Mesendoderm (in vitro differentiated cells): ENCODE measurements at regions not wholly inside any gene's neighbourhood (a gene's known extent, or its start where the extent isn't known, plus 50 kb on each side); places are given as distances from the start of the nearest gene placed in this dataset.

Experiments
- DNase-seq: peaks from one replicate; pipeline ENCODE4 v3.0.0; 2013
- H2AK5ac ChIP-seq: 2 replicates; pipeline ENCODE4 v1.6.1; 2013; ENCODE audit warnings: low read length, inconsistent platforms
- H2BK120ac ChIP-seq: 2 replicates; pipeline ENCODE4 v1.6.1; 2013; ENCODE audit warnings: low read depth, mild to moderate bottlenecking, low read length, moderate library complexity, mixed read lengths
- H2BK15ac ChIP-seq: replicated peaks from 2 replicates; pipeline ENCODE4 v1.6.1; 2013; ENCODE audit warnings: low read depth, mild to moderate bottlenecking, moderate library complexity
- H2BK5ac ChIP-seq: 2 replicates; pipeline ENCODE4 v1.6.1; 2013; ENCODE audit warnings: low read length, inconsistent platforms
- H3K18ac ChIP-seq: 2 replicates; pipeline ENCODE4 v1.6.1; 2013; ENCODE audit warnings: mild to moderate bottlenecking, low read length, mixed read lengths
- H3K23ac ChIP-seq: one replicate; pipeline ENCODE4 v1.6.1; 2013; ENCODE audit warnings: low read length
- H3K27ac ChIP-seq: 2 replicates; pipeline ENCODE4 v1.5.1; 2013; ENCODE audit warnings: low read depth, mild to moderate bottlenecking, inconsistent platforms, low read length, moderate library complexity
- H3K27me3 ChIP-seq: 2 replicates; pipeline ENCODE4 v1.6.1; 2013; ENCODE audit warnings: low read length, control low read depth, mild to moderate bottlenecking, inconsistent platforms; ENCODE audit not compliant: insufficient read depth, poor library complexity
- H3K36me3 ChIP-seq: 2 replicates; pipeline ENCODE4 v1.6.1; 2013; ENCODE audit warnings: low read length, inconsistent platforms; ENCODE audit not compliant: control insufficient read depth, insufficient read depth
- H3K4ac ChIP-seq: one replicate; pipeline ENCODE4 v1.6.1; 2013; ENCODE audit warnings: low read depth, mild to moderate bottlenecking, low read length, moderate library complexity
- H3K4me1 ChIP-seq: 2 replicates; pipeline ENCODE4 v1.6.1; 2013; ENCODE audit warnings: low read depth, low read length, inconsistent platforms; ENCODE audit not compliant: control insufficient read depth
- H3K4me2 ChIP-seq: 2 replicates; pipeline ENCODE4 v1.6.1; 2013; ENCODE audit warnings: low read length
- H3K4me3 ChIP-seq: 2 replicates; pipeline ENCODE4 v1.5.1; 2013; ENCODE audit warnings: mild to moderate bottlenecking, low read length
- H3K56ac ChIP-seq: one replicate; pipeline ENCODE4 v1.6.1; 2013; ENCODE audit warnings: low read length
- H3K79me1 ChIP-seq: 2 replicates; pipeline ENCODE4 v1.6.1; 2013; ENCODE audit warnings: low read length, inconsistent platforms
- H3K79me2 ChIP-seq: 2 replicates; pipeline ENCODE4 v1.6.1; 2013; ENCODE audit warnings: mild to moderate bottlenecking, low read length; ENCODE audit not compliant: control insufficient read depth, insufficient read depth
- H3K9ac ChIP-seq: 2 replicates; pipeline ENCODE4 v1.6.1; 2013; ENCODE audit warnings: low read length, inconsistent platforms
- H4K5ac ChIP-seq: one replicate; pipeline ENCODE4 v1.6.1; 2013; ENCODE audit warnings: low read length
- H4K8ac ChIP-seq: one replicate; pipeline ENCODE4 v1.6.1; 2013; ENCODE audit warnings: low read depth, mild to moderate bottlenecking, control low read depth, low read length, moderate library complexity
- WGBS: extraction: QIAGEN DNeasy Blood & Tissue Kit; methylation state at CpG from one replicate; pipeline ENCODE4 v1.1.7; 2013; ENCODE audit warnings: low lambda C conversion rate, missing lambda C conversion rate; ENCODE audit not compliant: insufficient coverage; ENCODE audit errors: extremely low coverage; 5-methylcytosine and 5-hydroxymethylcytosine counted together

DNA sequence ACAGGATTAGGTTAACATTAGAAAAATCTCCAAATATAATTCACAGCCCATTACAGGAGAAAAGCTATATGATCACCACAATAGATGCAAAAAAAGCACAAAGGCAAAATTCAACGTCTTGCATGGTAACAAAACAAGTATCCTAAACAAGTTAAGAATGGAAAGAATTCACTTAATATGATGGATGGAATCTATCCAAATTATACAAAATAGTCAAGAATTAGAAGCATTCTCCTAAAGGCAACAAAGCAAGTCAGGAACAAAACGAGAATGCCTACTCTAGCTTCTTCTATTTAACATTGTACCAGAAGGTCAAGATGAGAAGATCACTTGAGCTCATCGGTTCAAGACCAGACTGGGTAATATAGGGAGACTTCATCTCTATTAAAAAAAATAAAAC lies 442.8 kb downstream of the SETD4 start:
- Histone ChIP-seq H3K4ac (no peak overlapping the region), H4K8ac (no peak overlapping the region), H4K5ac (no peak overlapping the region), H3K18ac (no peak overlapping the region), H2BK120ac (no peak overlapping the region), H3K9ac (no peak overlapping the region), H3K79me2 (no peaks in the 10 kb centered on the region), H3K4me3 (no peak overlapping the region), H2BK15ac (no peak overlapping the region), H3K4me2 (no peak overlapping the region), H3K56ac (no peak overlapping the region), H3K27ac (no peak overlapping the region), H3K23ac (no peak overlapping the region), H3K27me3 (no peaks in the 10 kb centered on the region), H3K36me3 (no peaks in the 10 kb centered on the region), H2AK5ac (no peak overlapping the region), H2BK5ac (no peak overlapping the region), H3K4me1 (no peaks in the 10 kb centered on the region), H3K79me1 (no peaks in the 10 kb centered on the region)
- DNase-seq = no peak
- no CpG with 5 or more reads among the region's 3 CpGs for WGBS

GRCh38 chr21:35616090-35616489 lies 444.2 kb downstream of the SETD4 start:
- Histone ChIP-seq H3K56ac (no peak overlapping the region), H4K5ac (no peak overlapping the region), H3K4me1 (no peaks in the 10 kb centered on the region), H3K4me3 (no peak overlapping the region), H3K27me3 (no peaks in the 10 kb centered on the region), H3K18ac (no peak overlapping the region), H3K79me2 (no peaks in the 10 kb centered on the region), H3K9ac (no peak overlapping the region), H3K36me3 (no peaks in the 10 kb centered on the region), H2AK5ac (no peak overlapping the region), H3K79me1 (no peaks in the 10 kb centered on the region), H3K4ac (no peak overlapping the region), H3K27ac (no peak overlapping the region), H4K8ac (no peak overlapping the region), H3K4me2 (no peak overlapping the region), H2BK5ac (no peak overlapping the region), H2BK120ac (no peak overlapping the region), H2BK15ac (no peak overlapping the region), H3K23ac (no peak overlapping the region)
- DNase-seq = no peak
- WGBS = no CpG with 5 or more reads among the region's 4 CpGs

- H4K8ac ChIP-seq = no peak overlapping the region
- WGBS = no CpG with 5 or more reads among the region's 1 CpG
- no peak overlapping the region for H3K9ac ChIP-seq
- no peak overlapping the region for H3K56ac ChIP-seq
- H2BK120ac ChIP-seq = no peak overlapping the region
- no peak overlapping the region for H3K4ac ChIP-seq
- no peak for DNase-seq
- no peak overlapping the region for H2BK15ac ChIP-seq
- no peaks in the 10 kb centered on the region for H3K27me3 ChIP-seq
- no peaks in the 10 kb centered on the region for H3K79me1 ChIP-seq
- H3K4me1 ChIP-seq = no peaks in the 10 kb centered on the region
- no peak overlapping the region for H4K5ac ChIP-seq
- no peak overlapping the region for H3K4me2 ChIP-seq
- no peak overlapping the region for H3K4me3 ChIP-seq
- no peak overlapping the region for H2AK5ac ChIP-seq
- H3K27ac ChIP-seq = no peak overlapping the region
- no peak overlapping the region for H2BK5ac ChIP-seq
- no peaks in the 10 kb centered on the region for H3K36me3 ChIP-seq
- no peak overlapping the region for H3K18ac ChIP-seq
- H3K23ac ChIP-seq = no peak overlapping the region
- H3K79me2 ChIP-seq = no peaks in the 10 kb centered on the region
These were observed 445.0 kb downstream of the SETD4 start for GRCh38 chr21:35615325-35615724.

GRCh38 chr21:35614396-35614921 lies 445.9 kb downstream of the SETD4 start:
- no CpG with 5 or more reads among the region's 4 CpGs for WGBS

DNA sequence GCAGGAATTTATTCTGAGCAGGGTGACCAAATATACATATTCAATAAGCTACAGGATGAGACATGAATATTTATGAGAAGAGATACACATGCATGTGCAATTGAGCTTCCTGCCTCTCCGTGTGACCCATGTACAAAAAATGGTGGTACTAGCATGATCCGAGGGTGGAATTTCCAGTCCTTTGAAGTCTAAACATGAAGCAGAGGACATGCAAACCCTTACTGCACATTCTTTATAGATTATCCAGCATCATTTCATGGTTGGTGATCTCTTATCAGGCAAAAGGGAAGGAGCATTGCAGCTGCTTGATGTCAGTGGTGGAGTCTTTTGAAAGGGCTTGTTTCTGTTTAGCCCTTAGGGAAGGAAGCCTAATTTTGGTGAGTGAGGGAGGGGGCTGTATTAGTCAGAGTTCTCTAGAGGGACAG lies 448.6 kb downstream of the SETD4 start:
- Histone ChIP-seq H3K4me2 (no peak overlapping the region), H3K4ac (no peak overlapping the region), H2BK15ac (no peak overlapping the region), H3K27me3 (no peaks in the 10 kb centered on the region), H2AK5ac (no peak overlapping the region), H2BK120ac (no peak overlapping the region), H2BK5ac (no peak overlapping the region), H4K8ac (no peak overlapping the region), H3K23ac (no peak overlapping the region), H3K4me1 (no peaks in the 10 kb centered on the region), H3K79me2 (no peaks in the 10 kb centered on the region), H3K56ac (no peak overlapping the region), H3K36me3 (no peaks in the 10 kb centered on the region), H3K9ac (no peak overlapping the region), H3K18ac (no peak overlapping the region), H3K27ac (no peak overlapping the region), H4K5ac (no peak overlapping the region), H3K79me1 (no peaks in the 10 kb centered on the region), H3K4me3 (no peak overlapping the region)
- WGBS = no CpG with 5 or more reads among the region's 2 CpGs
- DNase-seq = no peak

More at GRCh38 chr21:35614396-35614921, 445.9 kb downstream of the SETD4 start:
- H2BK15ac ChIP-seq = no peak overlapping the region
- H3K27me3 ChIP-seq = no peaks in the 10 kb centered on the region
- H3K56ac ChIP-seq = no peak overlapping the region
- no peak overlapping the region for H3K4me3 ChIP-seq
- no peak overlapping the region for H4K5ac ChIP-seq
- H3K23ac ChIP-seq = no peak overlapping the region
- no peak overlapping the region for H3K4me2 ChIP-seq
- H3K18ac ChIP-seq = no peak overlapping the region
- no peak overlapping the region for H3K27ac ChIP-seq
- H3K36me3 ChIP-seq = no peaks in the 10 kb centered on the region
- no peak overlapping the region for H4K8ac ChIP-seq
- H3K4me1 ChIP-seq = no peaks in the 10 kb centered on the region
- H2AK5ac ChIP-seq = no peak overlapping the region
- peak; percentile 14 for DNase-seq
- H2BK120ac ChIP-seq = no peak overlapping the region
- H2BK5ac ChIP-seq = no peak overlapping the region
- no peak overlapping the region for H3K9ac ChIP-seq
- H3K4ac ChIP-seq = no peak overlapping the region
- no peaks in the 10 kb centered on the region for H3K79me1 ChIP-seq
- no peaks in the 10 kb centered on the region for H3K79me2 ChIP-seq

DNA sequence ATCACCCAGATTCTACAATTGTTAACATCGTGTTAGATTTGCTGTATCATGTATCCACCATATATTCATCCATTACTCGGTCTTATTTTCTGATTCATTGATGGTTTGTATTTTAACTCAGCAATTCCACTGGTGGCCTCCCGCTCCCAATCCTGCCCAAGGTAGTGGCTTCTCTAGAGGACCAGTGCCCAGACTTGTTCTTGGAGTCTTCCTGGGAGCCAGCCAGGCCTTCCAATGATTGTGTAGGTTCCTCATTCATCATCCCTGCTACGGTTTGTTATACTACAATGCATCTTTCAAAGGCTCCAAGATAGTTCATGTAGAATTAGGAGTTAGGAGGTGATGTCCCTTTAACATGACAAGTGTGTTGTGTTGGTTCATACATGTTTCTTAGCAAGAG lies 451.1 kb downstream of the SETD4 start:
- H4K5ac ChIP-seq = no peak overlapping the region
- H2BK5ac ChIP-seq = no peak overlapping the region
- no peaks in the 10 kb centered on the region for H3K36me3 ChIP-seq
- no peaks in the 10 kb centered on the region for H3K79me2 ChIP-seq
- H3K4me1 ChIP-seq = no peaks in the 10 kb centered on the region
- no peak overlapping the region for H3K27ac ChIP-seq
- no peak overlapping the region for H3K4me3 ChIP-seq
- H3K56ac ChIP-seq = no peak overlapping the region
- H2AK5ac ChIP-seq = no peak overlapping the region
- H4K8ac ChIP-seq = no peak overlapping the region
- H3K27me3 ChIP-seq = no peaks in the 10 kb centered on the region
- H3K4me2 ChIP-seq = no peak overlapping the region
- H3K18ac ChIP-seq = no peak overlapping the region
- no peak for DNase-seq
- no CpG with 5 or more reads among the region's 4 CpGs for WGBS
- H3K23ac ChIP-seq = no peak overlapping the region
- H2BK120ac ChIP-seq = no peak overlapping the region
- no peak overlapping the region for H3K9ac ChIP-seq
- H3K79me1 ChIP-seq = no peaks in the 10 kb centered on the region
- no peak overlapping the region for H2BK15ac ChIP-seq
- no peak overlapping the region for H3K4ac ChIP-seq
